OCI-LY7 (cell line): ENCODE measurements at regions not wholly inside any gene's neighbourhood (a gene's known extent, or its start where the extent isn't known, plus 50 kb on each side); places are given as distances from the start of the nearest gene placed in this dataset.

ENCODE experiments used
- BruUV-seq: library from RNA; stranded (reverse); fragments of 400-500 nt; replicated peaks from 2 replicates; lab custom pipeline; 2021; lab: Mats Ljungman, UMichigan
- CTCF ChIA-PET: fragments of 300-600 bp; sonication (Branson Sonifier 250); formaldehyde crosslinking; loops from one replicate; lab custom pipeline; 2022; ENCODE audit warnings: antibody characterized with exemption; ENCODE audit not compliant: unreplicated experiment; lab: Charles Lee
- POLR2A ChIA-PET: fragments of 300-600 bp; sonication (Branson Sonifier 250); formaldehyde crosslinking; loops from one replicate; lab custom pipeline; 2022; ENCODE audit warnings: antibody characterized with exemption; lab: Charles Lee
- DNase-seq: peaks from one replicate; pipeline ENCODE4 v3.0.0-alpha.2; 2015; ENCODE audit warnings: low spot score
- H2AFZ ChIP-seq: fragments of 200-600 bp; sonication (generic), shearing (Covaris generic); 2 replicates; pipeline ENCODE4 v1.6.1; 2014; ENCODE audit warnings: mild to moderate bottlenecking, antibody characterized with exemption, low read length, moderate library complexity
- H3K27ac ChIP-seq: fragments of 200-600 bp; sonication (generic); 2 replicates; pipeline ENCODE4 v1.5.1; 2014; ENCODE audit warnings: mixed run types, low read depth, mild to moderate bottlenecking, moderate library complexity, low read length, inconsistent platforms; ENCODE audit not compliant: poor library complexity, severe bottlenecking
- H3K36me3 ChIP-seq: fragments of 200-600 bp; sonication (generic); 2 replicates; pipeline ENCODE4 v1.6.1; 2014; ENCODE audit warnings: mild to moderate bottlenecking, antibody characterized with exemption, low read length, moderate library complexity, mixed read lengths; ENCODE audit not compliant: insufficient read depth
- H3K4me1 ChIP-seq: fragments of 200-600 bp; sonication (generic); 2 replicates; pipeline ENCODE4 v1.5.1; 2014; ENCODE audit warnings: mild to moderate bottlenecking, low read length; ENCODE audit not compliant: insufficient read depth, poor library complexity, severe bottlenecking
- H3K4me2 ChIP-seq: fragments of 200-600 bp; sonication (generic); 2 replicates; pipeline ENCODE4 v1.6.1; 2014; ENCODE audit warnings: mild to moderate bottlenecking, low read length
- H3K4me3 ChIP-seq: fragments of 200-600 bp; sonication (generic); 2 replicates; pipeline ENCODE4 v1.5.1; 2014; ENCODE audit warnings: mild to moderate bottlenecking, low read depth, low read length; ENCODE audit not compliant: poor library complexity, severe bottlenecking
- H3K79me2 ChIP-seq: fragments of 200-600 bp; sonication (generic); 2 replicates; pipeline ENCODE4 v1.6.1; 2016; ENCODE audit warnings: low read depth, mild to moderate bottlenecking, low read length, moderate library complexity, mixed read lengths; ENCODE audit not compliant: insufficient read depth
- H3K9me2 ChIP-seq: fragments of 200-600 bp; sonication (generic); 2 replicates; pipeline ENCODE4 v1.6.1; 2016; ENCODE audit warnings: mild to moderate bottlenecking, low read length, mixed read lengths; ENCODE audit not compliant: insufficient read depth
- H3K9me3 ChIP-seq: fragments of 200-600 bp; sonication (generic); 2 replicates; pipeline ENCODE4 v1.6.1; 2014; ENCODE audit warnings: mild to moderate bottlenecking, mixed run types, low read length, mixed read lengths
- H4K20me1 ChIP-seq: fragments of 200-600 bp; sonication (generic); 2 replicates; pipeline ENCODE4 v1.6.1; 2014; ENCODE audit warnings: mild to moderate bottlenecking, antibody characterized with exemption, low read length, moderate library complexity, mixed read lengths; ENCODE audit not compliant: insufficient read depth
- CTCF ChIP-seq: fragments of 200-600 bp; sonication (generic); conservative IDR thresholded peaks from 2 replicates; pipeline ENCODE4 v1.5.1; 2014; ENCODE audit warnings: mild to moderate bottlenecking, antibody characterized with exemption, low read length, moderate library complexity, mixed read lengths
- EZH2phosphoT487 ChIP-seq: fragments of 200-600 bp; sonication (generic); IDR thresholded peaks from 2 replicates; pipeline ENCODE4 v1.6.1; 2018; ENCODE audit warnings: low read depth, borderline replicate concordance, mild to moderate bottlenecking, mixed run types, antibody characterized with exemption, low read length, moderate library complexity, mixed read lengths
- intact Hi-C: fragments of 100-400 bp; cut with micrococcal nuclease; formaldehyde crosslinking; loops from one replicate; pipeline ENCODE4 v1.10.0; 2022; ENCODE audit not compliant: unreplicated experiment

GRCh38 chr2:215644233-215644897 lies 208.5 kb upstream of the FN1 start:
- no peaks in the 10 kb centered on the region for H3K9me3 ChIP-seq
- no peak for DNase-seq
- no TSS peak for BruUV-seq
- no peak overlapping the region for H3K4me2 ChIP-seq
- H3K4me3 ChIP-seq: no peak overlapping the region
- no peak overlapping the region for H2AFZ ChIP-seq
- POLR2A ChIA-PET: interaction anchor here (0.6 kb wide), 1 partner anchor 562 kb away, joined by 3 read pairs; no protein-coding TSS in a partner anchor
- H3K4me1 ChIP-seq: no peaks in the 10 kb centered on the region
- intact Hi-C loops: no loop called here
- H3K9me2 ChIP-seq: no peaks in the 10 kb centered on the region
- H3K36me3 ChIP-seq: no peaks in the 10 kb centered on the region
- H3K79me2 ChIP-seq: no peaks in the 10 kb centered on the region
- CTCF ChIA-PET: no interaction called here
- no peaks in the 10 kb centered on the region for H4K20me1 ChIP-seq
- TF ChIP-seq CTCF (no peak), EZH2phosphoT487 (no peak)
- no peak overlapping the region for H3K27ac ChIP-seq

GRCh38 chr2:215638687-215639086 lies 202.8 kb upstream of the FN1 start:
- Histone ChIP-seq H3K4me2 (no peak overlapping the region), H3K4me1 (no peaks in the 10 kb centered on the region), H3K79me2 (no peaks in the 10 kb centered on the region), H4K20me1 (no peaks in the 10 kb centered on the region), H3K27ac (no peak overlapping the region), H3K4me3 (no peak overlapping the region), H3K36me3 (no peaks in the 10 kb centered on the region), H3K9me3 (no peaks in the 10 kb centered on the region), H3K9me2 (no peaks in the 10 kb centered on the region), H2AFZ (no peak overlapping the region)
- no TSS peak for BruUV-seq
- CTCF ChIA-PET: no interaction called here
- intact Hi-C loops: no loop called here
- POLR2A ChIA-PET: no interaction called here
- DNase-seq: no peak
- no peak for TF ChIP-seq CTCF
- no peak for TF ChIP-seq EZH2phosphoT487

GRCh38 chr2:215637651-215638050 lies 201.8 kb upstream of the FN1 start:
- CTCF ChIA-PET: no interaction called here

More at GRCh38 chr2:215637651-215638050, 201.8 kb upstream of the FN1 start:
- no peaks in the 10 kb centered on the region for H3K79me2 ChIP-seq
- no peak for TF ChIP-seq CTCF
- H3K4me1 ChIP-seq: no peaks in the 10 kb centered on the region
- H3K4me2 ChIP-seq: no peak overlapping the region
- intact Hi-C loops: no loop called here
- H3K4me3 ChIP-seq: no peak overlapping the region
- no peaks in the 10 kb centered on the region for H4K20me1 ChIP-seq
- H3K36me3 ChIP-seq: no peaks in the 10 kb centered on the region
- H2AFZ ChIP-seq: no peak overlapping the region
- DNase-seq: no peak
- no peak overlapping the region for H3K27ac ChIP-seq
- H3K9me3 ChIP-seq: no peaks in the 10 kb centered on the region
- no TSS peak for BruUV-seq
- H3K9me2 ChIP-seq: no peaks in the 10 kb centered on the region
- POLR2A ChIA-PET: no interaction called here
